ENCODE measurements at regions not wholly inside any gene's neighbourhood (a gene's known extent, or its start where the extent isn't known, plus 50 kb on each side); places are given as distances from the start of the nearest gene placed in this dataset.

GRCh38 chr3:90253131-90253530 is 1145.7 kb downstream of the EPHA3 start:
- DNase-seq, result no peak

GRCh38 chr3:90261481-90262433 is 1154.3 kb downstream of the EPHA3 start:
- no peak for DNase-seq
